B cell (primary cell): ENCODE measurements at regions not wholly inside any gene's neighbourhood (a gene's known extent, or its start where the extent isn't known, plus 50 kb on each side); places are given as distances from the start of the nearest gene placed in this dataset.

ENCODE experiments used
- ATAC-seq: fragments of 200-7000 bp; cut with Tn5 transposase; one replicate; pipeline ENCODE4 v1.10.0; 2021; ENCODE audit warnings: low read depth, mild to moderate bottlenecking, moderate number of reproducible peaks, moderate library complexity
- CTCF ChIA-PET: fragments of 350-600 bp; sonication (Branson Sonifier 250); formaldehyde crosslinking; loops from one replicate; lab custom pipeline; 2021; ENCODE audit warnings: antibody characterized with exemption, inconsistent platforms; lab: Charles Lee
- POLR2A ChIA-PET: fragments of 350-600 bp; sonication (Branson Sonifier 250); formaldehyde crosslinking; loops from one replicate; lab custom pipeline; 2021; ENCODE audit warnings: antibody characterized with exemption; lab: Charles Lee
- DNase-seq: peaks from one replicate; pipeline ENCODE4 v3.0.0; 2013
- H2AFZ ChIP-seq: 2 replicates; pipeline ENCODE4 v1.6.1; 2012; ENCODE audit warnings: mild to moderate bottlenecking, low read depth, low read length; ENCODE audit not compliant: insufficient read depth, poor library complexity, severe bottlenecking
- H3K27ac ChIP-seq, 2 donors: 1 replicate in 1 of 2; 2 replicates in 1 of 2; pipeline ENCODE4 v1.5.1; 2012 to 2013; ENCODE audit warnings: low read length in 2 of 2, mild to moderate bottlenecking in 2 of 2, moderate library complexity in 1 of 2
- H3K27me3 ChIP-seq, 4 experiments: fragments of 200-600 bp in 1 of 4; sonication (generic) in 1 of 4; replicated peaks in 1 of 4; 1 replicate in 2 of 4; 2 replicates in 2 of 4; pipeline versions ENCODE4 v1.6.1 to v1.7.0; 2013 to 2016; ENCODE audit warnings: low read length in 3 of 4, mild to moderate bottlenecking in 2 of 4, mixed read lengths in 1 of 4, moderate library complexity in 1 of 4; ENCODE audit not compliant: insufficient read depth in 4 of 4, control insufficient read depth in 3 of 4; ENCODE audit errors: control extremely low read depth in 1 of 4
- H3K36me3 ChIP-seq, 2 experiments: replicated peaks in 1 of 2; 1 replicate in 1 of 2; 2 replicates in 1 of 2; pipeline versions ENCODE4 v1.6.1 to v1.7.1; 2013; ENCODE audit warnings: low read length in 1 of 2; ENCODE audit not compliant: insufficient read depth in 2 of 2, control insufficient read depth in 1 of 2; ENCODE audit errors: control extremely low read depth in 1 of 2, extremely low read depth in 1 of 2
- H3K4me1 ChIP-seq, 2 donors: fragments of 200-600 bp in 1 of 2; sonication (generic) in 1 of 2; 1 replicate in 1 of 2; 2 replicates in 1 of 2; pipeline versions ENCODE4 v1.5.1 to v1.6.1; 2013 to 2017; ENCODE audit warnings: low read length in 2 of 2; ENCODE audit not compliant: control insufficient read depth in 2 of 2, insufficient read depth in 2 of 2
- H3K4me2 ChIP-seq: replicated peaks from 2 replicates; pipeline ENCODE3; 2012; ENCODE audit warnings: mild to moderate bottlenecking, low read depth, low read length; ENCODE audit not compliant: poor library complexity, severe bottlenecking
- H3K4me3 ChIP-seq, 5 experiments: fragments of 200-600 bp in 1 of 5; sonication (generic) in 1 of 5; 1 replicate in 3 of 5; 2 replicates in 2 of 5; pipeline versions ENCODE4 v1.5.1 to v1.7.0; 2011 to 2016; ENCODE audit warnings: low read length in 4 of 5, mild to moderate bottlenecking in 4 of 5, low read depth in 2 of 5, control low read depth in 1 of 5, moderate library complexity in 1 of 5; ENCODE audit not compliant: insufficient read depth in 1 of 5; ENCODE audit errors: control extremely low read depth in 1 of 5, extremely low read depth in 1 of 5
- H3K79me2 ChIP-seq: fragments of 200-600 bp; sonication (generic); one replicate; pipeline ENCODE4 v1.6.0; 2016; ENCODE audit warnings: low read length; ENCODE audit not compliant: control insufficient read depth, insufficient read depth
- H3K9ac ChIP-seq: fragments of 200-600 bp; sonication (generic); 2 replicates; pipeline ENCODE4 v1.6.1; 2017; ENCODE audit warnings: mild to moderate bottlenecking, low read length, moderate library complexity
- H3K9me3 ChIP-seq, 3 donors: one replicate each; pipeline versions ENCODE4 v1.6.1 to v1.7.1; 2013; ENCODE audit warnings: low read length in 2 of 3; ENCODE audit not compliant: control insufficient read depth in 2 of 3, insufficient read depth in 1 of 3; ENCODE audit errors: control extremely low read depth in 1 of 3
- H4K20me1 ChIP-seq: 2 replicates; pipeline ENCODE4 v1.6.0; 2012; ENCODE audit warnings: mild to moderate bottlenecking, low read length; ENCODE audit not compliant: insufficient read depth, control insufficient read depth, poor library complexity, severe bottlenecking
- H3K27ac Mint-ChIP-seq: one replicate; pipeline ENCODE4 v1.8.0; 2021; ENCODE audit warnings: mixed read lengths
- H3K27me3 Mint-ChIP-seq: one replicate; pipeline ENCODE4 v1.8.0; 2021; ENCODE audit warnings: mixed read lengths
- H3K4me1 Mint-ChIP-seq: one replicate; pipeline ENCODE4 v1.8.0; 2021; ENCODE audit warnings: mixed read lengths
- H3K4me3 Mint-ChIP-seq: one replicate; pipeline ENCODE4 v1.8.0; 2021; ENCODE audit warnings: mixed read lengths
- H3K9me3 Mint-ChIP-seq: one replicate; pipeline ENCODE4 v1.8.0; 2022; ENCODE audit warnings: mixed read lengths; ENCODE audit not compliant: insufficient read depth
- EZH2 ChIP-seq: IDR thresholded peaks from 2 replicates; pipeline ENCODE4 v1.6.1; 2012; ENCODE audit warnings: borderline replicate concordance, low read depth, mild to moderate bottlenecking, moderate library complexity, low read length; ENCODE audit not compliant: insufficient read depth, poor library complexity, severe bottlenecking
- WGBS: methylation state at CpG from one replicate; pipeline ENCODE4 v1.1.5; 2013; ENCODE audit warnings: missing lambda C conversion rate; ENCODE audit not compliant: insufficient coverage; 5-methylcytosine and 5-hydroxymethylcytosine counted together
- intact Hi-C: fragments of 100-400 bp; cut with micrococcal nuclease; formaldehyde crosslinking; loops from one replicate; pipeline ENCODE4 v1.10.0; 2022
- TF ChIP-seq, protein P1 (sequence below): fragments of 200-600 bp; IDR thresholded peaks from one replicate; pipeline ENCODE4 v1.8.0; 2022; ENCODE audit warnings: antibody characterized with exemption, mild to moderate bottlenecking

DNA sequence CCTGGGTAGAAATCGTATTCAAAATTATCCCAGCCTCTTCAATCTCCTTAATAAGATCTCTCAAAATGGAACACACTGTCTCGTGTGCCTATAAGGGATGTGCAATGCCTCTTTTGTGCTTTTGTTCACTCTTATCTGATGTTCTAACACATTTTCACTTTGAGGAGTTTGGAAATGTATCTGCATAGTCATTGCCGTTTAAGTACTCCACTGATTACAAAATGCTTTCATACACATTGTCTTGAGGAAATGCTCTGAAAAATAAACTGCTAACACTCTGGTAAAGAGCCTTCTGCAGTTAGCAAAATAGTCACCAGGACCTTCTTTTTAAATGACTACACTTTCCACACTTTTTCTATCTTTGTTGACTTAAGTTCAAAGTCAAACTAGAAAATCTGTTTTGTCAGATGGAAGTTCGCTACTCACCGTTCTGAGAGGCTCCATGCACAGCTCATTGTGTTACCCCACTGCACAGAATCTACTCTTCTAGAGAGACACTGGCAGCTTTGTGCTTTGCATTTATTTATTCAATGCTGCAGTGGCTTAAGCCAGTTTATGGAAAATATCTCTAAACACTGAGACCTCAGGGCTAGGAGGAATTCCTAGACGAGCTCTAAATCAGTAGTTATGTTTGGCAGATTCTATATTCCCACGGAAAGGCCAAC is 159.0 kb downstream of the CHIC2 start:
- H3K4me3 ChIP-seq, result no peak overlapping the region
- ATAC-seq, result no peak
- H3K4me2 ChIP-seq, result no peak overlapping the region
- Mint-ChIP-seq H3K4me3 (no peak overlapping the region), H3K27ac (no peak overlapping the region), H3K9me3 (no peaks in the 10 kb centered on the region), H3K4me1 (peaks cover 12% of the 10 kb centered on the region), H3K27me3 (peaks cover 62% of the 10 kb centered on the region)
- H3K27me3 ChIP-seq, result peaks cover 0 to 22% (median 18%) of the 10 kb centered on the region in 4 experiments
- peaks cover 9 to 13% of the 10 kb centered on the region in 2 donors for H3K4me1 ChIP-seq
- ChIA-PET POLR2A (no interaction called here), CTCF (interaction anchor here (0.7 to 1.7 kb wide), 6 partner anchors 25 to 329 kb away, joined by 3 to 5 read pairs (median 3); partner anchors contain the start of gene PDGFRA)
- no peaks in the 10 kb centered on the region for H4K20me1 ChIP-seq
- TF ChIP-seq, protein P1, sequence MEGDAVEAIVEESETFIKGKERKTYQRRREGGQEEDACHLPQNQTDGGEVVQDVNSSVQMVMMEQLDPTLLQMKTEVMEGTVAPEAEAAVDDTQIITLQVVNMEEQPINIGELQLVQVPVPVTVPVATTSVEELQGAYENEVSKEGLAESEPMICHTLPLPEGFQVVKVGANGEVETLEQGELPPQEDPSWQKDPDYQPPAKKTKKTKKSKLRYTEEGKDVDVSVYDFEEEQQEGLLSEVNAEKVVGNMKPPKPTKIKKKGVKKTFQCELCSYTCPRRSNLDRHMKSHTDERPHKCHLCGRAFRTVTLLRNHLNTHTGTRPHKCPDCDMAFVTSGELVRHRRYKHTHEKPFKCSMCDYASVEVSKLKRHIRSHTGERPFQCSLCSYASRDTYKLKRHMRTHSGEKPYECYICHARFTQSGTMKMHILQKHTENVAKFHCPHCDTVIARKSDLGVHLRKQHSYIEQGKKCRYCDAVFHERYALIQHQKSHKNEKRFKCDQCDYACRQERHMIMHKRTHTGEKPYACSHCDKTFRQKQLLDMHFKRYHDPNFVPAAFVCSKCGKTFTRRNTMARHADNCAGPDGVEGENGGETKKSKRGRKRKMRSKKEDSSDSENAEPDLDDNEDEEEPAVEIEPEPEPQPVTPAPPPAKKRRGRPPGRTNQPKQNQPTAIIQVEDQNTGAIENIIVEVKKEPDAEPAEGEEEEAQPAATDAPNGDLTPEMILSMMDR, result no peak
- no peak for TF ChIP-seq EZH2
- no peaks in the 10 kb centered on the region for H3K36me3 ChIP-seq
- no peak overlapping the region for H2AFZ ChIP-seq
- DNase-seq, result no peak
- 100% methylated on average over 2 of the region's 7 CpGs for WGBS
- no peaks in the 10 kb centered on the region for H3K9me3 ChIP-seq
- intact Hi-C loops, result loop anchor here (5.0 kb wide), 1 partner anchor 203 kb away; no protein-coding TSS in a partner anchor
- H3K79me2 ChIP-seq, result no peaks in the 10 kb centered on the region
- H3K9ac ChIP-seq, result no peak overlapping the region
- no peak overlapping the region for H3K27ac ChIP-seq

DNA sequence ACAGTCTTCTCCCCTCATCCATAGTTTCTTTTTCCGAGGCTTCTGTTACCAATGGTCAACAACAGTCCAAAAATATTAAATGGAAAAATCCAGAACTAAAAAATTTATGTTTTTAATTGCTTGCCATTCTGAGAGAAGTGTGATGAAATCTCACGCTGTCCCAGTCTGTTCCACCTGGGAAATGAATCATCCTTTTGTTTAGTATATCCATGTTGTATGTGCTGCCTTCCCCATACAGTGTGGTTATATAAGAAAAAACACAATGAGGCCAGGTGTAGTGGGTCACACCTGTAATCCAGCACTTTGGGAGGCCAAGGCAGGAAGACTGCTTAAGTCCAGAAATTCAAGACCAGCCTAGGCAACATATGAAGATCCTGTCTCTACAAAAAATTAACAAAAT is 161.6 kb downstream of the CHIC2 start:
- Mint-ChIP-seq H3K9me3 (no peaks in the 10 kb centered on the region), H3K27me3 (peaks cover 52% of the 10 kb centered on the region), H3K4me3 (no peak overlapping the region), H3K4me1 (peaks cover 6% of the 10 kb centered on the region), H3K27ac (no peak overlapping the region)
- TF ChIP-seq EZH2, result no peak
- TF ChIP-seq, protein P1, result no peak
- intact Hi-C loops, result no loop called here
- no peak overlapping the region for H3K9ac ChIP-seq
- no peak overlapping the region for H2AFZ ChIP-seq
- no peaks in the 10 kb centered on the region for H3K36me3 ChIP-seq
- peaks cover 0 to 5% of the 10 kb centered on the region in 2 donors for H3K4me1 ChIP-seq
- H4K20me1 ChIP-seq, result no peaks in the 10 kb centered on the region
- no peak overlapping the region for H3K27ac ChIP-seq
- no peaks in the 10 kb centered on the region for H3K79me2 ChIP-seq
- H3K4me2 ChIP-seq, result no peak overlapping the region
- ATAC-seq (no peak), DNase-seq (no peak)
- no CpG with 5 or more reads among the region's 2 CpGs for WGBS
- CTCF ChIA-PET, result interaction anchor here (0.6 kb wide), 1 partner anchor 12 kb away, joined by 4 read pairs; no protein-coding TSS in a partner anchor
- H3K27me3 ChIP-seq, result peaks cover 0 to 13% (median 5%) of the 10 kb centered on the region in 4 experiments
- POLR2A ChIA-PET, result no interaction called here
- no peak overlapping the region for H3K4me3 ChIP-seq
- no peaks in the 10 kb centered on the region for H3K9me3 ChIP-seq
